SK-N-SH (cell line): ENCODE measurements at regions not wholly inside any gene's neighbourhood (a gene's known extent, or its start where the extent isn't known, plus 50 kb on each side); places are given as distances from the start of the nearest gene placed in this dataset.

ENCODE experiments used
- CTCF ChIA-PET: fragments of 300-600, 350-600 bp; formaldehyde crosslinking; extraction: SDS; loops from one replicate; lab custom pipeline; 2021; lab: Yijun Ruan, JAX
- POLR2A ChIA-PET: fragments of 350-600 bp; sonication (Branson Sonifier 250); formaldehyde crosslinking; extraction: SDS; loops from one replicate; lab custom pipeline; 2020; ENCODE audit warnings: antibody characterized with exemption, inconsistent platforms; lab: Yijun Ruan, JAX
- DNase-seq: peaks from one replicate; pipeline ENCODE4 v3.0.0; 2012
- H2AFZ ChIP-seq: fragments of 200-600 bp; sonication (generic); 2 replicates; pipeline ENCODE4 v1.8.1; 2016; ENCODE audit warnings: antibody characterized with exemption, mild to moderate bottlenecking, low read depth
- H3F3A ChIP-seq: fragments of 200-600 bp; sonication (generic); replicated peaks from 2 replicates; pipeline ENCODE3; 2016; ENCODE audit warnings: antibody characterized with exemption, mild to moderate bottlenecking; ENCODE audit not compliant: insufficient read depth
- H3K27ac ChIP-seq, 2 experiments: fragments of 200-500 bp in 1 of 2; fragments of 200-600 bp in 1 of 2; sonication (Bioruptor generic) in 1 of 2; sonication (generic), shearing (Covaris generic) in 1 of 2; 2 replicates each; pipeline versions ENCODE4 v1.5.1 to v1.6.1; 2014 to 2016; ENCODE audit warnings: low read depth in 2 of 2, inconsistent platforms in 1 of 2, low read length in 1 of 2, mild to moderate bottlenecking in 1 of 2, mixed read lengths in 1 of 2
- H3K27me3 ChIP-seq: fragments of 200-600 bp; sonication (generic), shearing (Covaris generic); 2 replicates; pipeline ENCODE4 v1.6.1; 2016; ENCODE audit warnings: mixed run types; ENCODE audit not compliant: insufficient read depth
- H3K36me3 ChIP-seq, 2 experiments: fragments of 200-500 bp in 1 of 2; fragments of 200-600 bp in 1 of 2; sonication (Bioruptor generic) in 1 of 2; sonication (generic) in 1 of 2; replicated peaks in 1 of 2; 2 replicates each; pipeline versions ENCODE3 to v1.5.1; 2014 to 2016; ENCODE audit warnings: low read length in 1 of 2, mild to moderate bottlenecking in 1 of 2; ENCODE audit not compliant: insufficient read depth in 2 of 2, control insufficient read depth in 1 of 2
- H3K4me1 ChIP-seq, 2 experiments: fragments of 200-500 bp in 1 of 2; fragments of 200-600 bp in 1 of 2; sonication (Bioruptor generic) in 1 of 2; sonication (generic), shearing (Covaris generic) in 1 of 2; 2 replicates each; pipeline versions ENCODE4 v1.5.1 to v1.6.1; 2014 to 2016; ENCODE audit warnings: low read depth in 1 of 2, low read length in 1 of 2, mixed run types in 1 of 2; ENCODE audit not compliant: insufficient read depth in 2 of 2, control insufficient read depth in 1 of 2
- H3K4me2 ChIP-seq: fragments of 200-600 bp; sonication (generic), shearing (Covaris generic); 2 replicates; pipeline ENCODE4 v1.6.1; 2017; ENCODE audit warnings: mixed run types
- H3K4me3 ChIP-seq, 2 experiments: fragments of 200-500 bp in 1 of 2; fragments of 200-600 bp in 1 of 2; sonication (Bioruptor generic) in 1 of 2; sonication (generic), shearing (Covaris generic) in 1 of 2; 2 replicates each; pipeline versions ENCODE4 v1.5.1 to v1.8.1; 2014 to 2016; ENCODE audit warnings: low read depth in 2 of 2, inconsistent platforms in 1 of 2, low read length in 1 of 2, mild to moderate bottlenecking in 1 of 2, mixed read lengths in 1 of 2, moderate library complexity in 1 of 2
- H3K79me2 ChIP-seq: fragments of 200-600 bp; sonication (generic); 2 replicates; pipeline ENCODE4 v1.8.1; 2017; ENCODE audit warnings: mild to moderate bottlenecking; ENCODE audit not compliant: insufficient read depth
- H3K9ac ChIP-seq: fragments of 200-600 bp; sonication (generic); 2 replicates; pipeline ENCODE4 v1.6.1; 2017; ENCODE audit warnings: mixed run types
- H3K9me2 ChIP-seq: fragments of 200-600 bp; sonication (generic); 2 replicates; pipeline ENCODE4 v1.6.1; 2017; ENCODE audit warnings: mixed run types
- H3K9me3 ChIP-seq: fragments of 200-600 bp; sonication (generic); 2 replicates; pipeline ENCODE4 v1.6.1; 2017; ENCODE audit warnings: mixed run types, mild to moderate bottlenecking, moderate library complexity
- H4K20me1 ChIP-seq: fragments of 200-600 bp; sonication (generic); 2 replicates; pipeline ENCODE4 v1.6.1; 2017; ENCODE audit warnings: mild to moderate bottlenecking, mixed run types; ENCODE audit not compliant: insufficient read depth
- ELF1 ChIP-seq: IDR thresholded peaks from 2 replicates; pipeline ENCODE4 v1.4.0; 2012
- EP300 ChIP-seq, 2 experiments: IDR thresholded peaks; 2 replicates each; pipeline versions ENCODE4 v1.4.0 to v1.6.1; 2012; ENCODE audit warnings: borderline replicate concordance in 1 of 2, low read depth in 1 of 2, low read length in 1 of 2
- EZH2phosphoT487 ChIP-seq: fragments of 200-600 bp; sonication (generic); IDR thresholded peaks from 2 replicates; pipeline ENCODE4 v1.6.1; 2017; ENCODE audit warnings: low read depth, mixed run types, mild to moderate bottlenecking, antibody characterized with exemption, moderate library complexity, borderline replicate concordance
- FOXM1 ChIP-seq: IDR thresholded peaks from 2 replicates; pipeline ENCODE4 v1.4.0; 2012; ENCODE audit warnings: low read depth, mild to moderate bottlenecking
- GABPA ChIP-seq: IDR thresholded peaks from 2 replicates; pipeline ENCODE4 v1.4.0; 2012; ENCODE audit warnings: low read depth, mild to moderate bottlenecking
- GATA2 ChIP-seq: sonication (generic); formaldehyde crosslinking; IDR thresholded peaks from 2 replicates; pipeline ENCODE4 v1.5.0; 2020; ENCODE audit warnings: mild to moderate bottlenecking, missing genetic modification reagents
- IRF3 ChIP-seq: fragments of 150-350 bp; IDR thresholded peaks from 2 replicates; pipeline ENCODE4 v1.6.1; 2016; ENCODE audit warnings: mild to moderate bottlenecking, low read depth, low read length
- JUND ChIP-seq: IDR thresholded peaks from 2 replicates; pipeline ENCODE4 v1.4.0; 2012
- NFIC ChIP-seq: IDR thresholded peaks from 2 replicates; pipeline ENCODE4 v1.4.0; 2012; ENCODE audit warnings: borderline replicate concordance
- RAD21 ChIP-seq: IDR thresholded peaks from 2 replicates; pipeline ENCODE4 v1.6.1; 2012; ENCODE audit warnings: mild to moderate bottlenecking, low read length
- RCOR1 ChIP-seq: fragments of 150-350 bp; IDR thresholded peaks from 2 replicates; pipeline ENCODE4 v1.6.1; 2017; ENCODE audit warnings: antibody characterized with exemption, low read length
- REST ChIP-seq: IDR thresholded peaks from 2 replicates; pipeline ENCODE4 v1.6.1; 2012; ENCODE audit warnings: mild to moderate bottlenecking, low read depth, low read length, moderate library complexity
- RFX5 ChIP-seq: IDR thresholded peaks from 2 replicates; pipeline ENCODE4 v1.6.1; 2012; ENCODE audit warnings: mild to moderate bottlenecking, improper control_type of control experiment, low read length
- SIN3A ChIP-seq: IDR thresholded peaks from 2 replicates; pipeline ENCODE4 v1.6.1; 2012; ENCODE audit warnings: low read depth, mild to moderate bottlenecking, low read length, moderate library complexity, borderline replicate concordance
- SMC3 ChIP-seq: IDR thresholded peaks from 2 replicates; pipeline ENCODE4 v1.6.1; 2012; ENCODE audit warnings: low read depth, low read length, improper control_type of control experiment
- TAF1 ChIP-seq: IDR thresholded peaks from 2 replicates; pipeline ENCODE4 v1.6.1; 2012; ENCODE audit warnings: low read depth, mild to moderate bottlenecking, low read length, moderate library complexity, borderline replicate concordance
- whole genome bisulfite sequencing: methylation state at CpG from one replicate; pipeline ENCODE4 v1.1.6; 2017; ENCODE audit warnings: low lambda C conversion rate; 5-methylcytosine and 5-hydroxymethylcytosine counted together
- TF ChIP-seq, protein P1 (sequence below): IDR thresholded peaks from 2 replicates; pipeline ENCODE4 v1.4.0; 2012; ENCODE audit warnings: low read depth, borderline replicate concordance

GRCh38 chr1:13967707-13968106 lies 267.7 kb downstream of the PRDM2 start:
- H3K4me2 ChIP-seq: no peak overlapping the region
- CTCF ChIA-PET: no interaction called here
- H3K27ac ChIP-seq: no peak overlapping the region
- POLR2A ChIA-PET: no interaction called here
- 0% methylated on average over 2 of the region's 4 CpGs for WGBS
- H3K36me3 ChIP-seq: no peaks in the 10 kb centered on the region
- no peaks in the 10 kb centered on the region for H3F3A ChIP-seq
- no peaks in the 10 kb centered on the region for H3K27me3 ChIP-seq
- DNase-seq: no peak
- H3K9me3 ChIP-seq: no peaks in the 10 kb centered on the region
- TF ChIP-seq REST: no peak
- TF ChIP-seq ELF1: no peak
- no peak for TF ChIP-seq SIN3A
- no peak for TF ChIP-seq SMC3
- TF ChIP-seq RFX5: no peak
- TF ChIP-seq EP300 (IDR thresholded peaks at IDR 0.05; ENCODE audit: borderline replicate concordance in 1 of 2, low read depth in 1 of 2, low read length in 1 of 2): no peak
- no peak for TF ChIP-seq JUND
- no peak for TF ChIP-seq FOXM1
- no peak for TF ChIP-seq IRF3
- TF ChIP-seq, protein P1, sequence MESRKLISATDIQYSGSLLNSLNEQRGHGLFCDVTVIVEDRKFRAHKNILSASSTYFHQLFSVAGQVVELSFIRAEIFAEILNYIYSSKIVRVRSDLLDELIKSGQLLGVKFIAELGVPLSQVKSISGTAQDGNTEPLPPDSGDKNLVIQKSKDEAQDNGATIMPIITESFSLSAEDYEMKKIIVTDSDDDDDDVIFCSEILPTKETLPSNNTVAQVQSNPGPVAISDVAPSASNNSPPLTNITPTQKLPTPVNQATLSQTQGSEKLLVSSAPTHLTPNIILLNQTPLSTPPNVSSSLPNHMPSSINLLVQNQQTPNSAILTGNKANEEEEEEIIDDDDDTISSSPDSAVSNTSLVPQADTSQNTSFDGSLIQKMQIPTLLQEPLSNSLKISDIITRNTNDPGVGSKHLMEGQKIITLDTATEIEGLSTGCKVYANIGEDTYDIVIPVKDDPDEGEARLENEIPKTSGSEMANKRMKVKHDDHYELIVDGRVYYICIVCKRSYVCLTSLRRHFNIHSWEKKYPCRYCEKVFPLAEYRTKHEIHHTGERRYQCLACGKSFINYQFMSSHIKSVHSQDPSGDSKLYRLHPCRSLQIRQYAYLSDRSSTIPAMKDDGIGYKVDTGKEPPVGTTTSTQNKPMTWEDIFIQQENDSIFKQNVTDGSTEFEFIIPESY: no peak
- TF ChIP-seq RAD21: no peak
- TF ChIP-seq EZH2phosphoT487: no peak
- no peaks in the 10 kb centered on the region for H3K79me2 ChIP-seq
- H2AFZ ChIP-seq: no peak overlapping the region
- H3K9ac ChIP-seq: no peak overlapping the region
- no peaks in the 10 kb centered on the region for H4K20me1 ChIP-seq
- H3K4me1 ChIP-seq: no peaks in the 10 kb centered on the region
- no peak overlapping the region for H3K4me3 ChIP-seq
- no peaks in the 10 kb centered on the region for H3K9me2 ChIP-seq

DNA sequence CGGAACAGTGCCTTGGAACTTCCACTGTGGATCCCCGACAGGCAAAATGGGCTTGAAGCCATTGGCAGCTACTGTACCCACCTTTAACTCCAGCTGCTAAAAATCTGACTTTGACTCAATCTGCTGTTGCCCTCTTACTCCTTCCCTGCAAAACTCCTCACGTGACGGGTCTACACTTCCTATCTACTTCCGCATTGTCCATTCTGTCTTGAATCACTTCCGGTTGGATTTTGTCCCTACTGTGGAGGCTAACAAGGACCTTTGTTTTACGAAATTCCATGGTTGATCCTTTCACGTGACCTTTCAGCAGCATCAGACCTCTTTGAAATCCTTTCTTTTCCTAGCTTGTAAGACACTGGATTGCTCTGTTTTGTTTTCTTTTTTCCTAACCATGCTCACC lies 268.4 kb downstream of the PRDM2 start:
- Histone ChIP-seq H3K4me3 (no peak overlapping the region), H2AFZ (no peak overlapping the region), H3K9me3 (no peaks in the 10 kb centered on the region), H3K9me2 (no peaks in the 10 kb centered on the region), H3K36me3 (no peaks in the 10 kb centered on the region), H3K9ac (no peak overlapping the region), H3K4me1 (no peaks in the 10 kb centered on the region), H3K79me2 (no peaks in the 10 kb centered on the region), H3K27ac (no peak overlapping the region), H3K4me2 (no peak overlapping the region), H3F3A (no peaks in the 10 kb centered on the region), H3K27me3 (no peaks in the 10 kb centered on the region), H4K20me1 (no peaks in the 10 kb centered on the region)
- 6% methylated on average over 8 of the region's 8 CpGs for WGBS
- TF ChIP-seq GATA2 (CRISPR knock-in tag): no peak
- TF ChIP-seq RCOR1: no peak
- TF ChIP-seq EP300 (IDR thresholded peaks at IDR 0.05; ENCODE audit: borderline replicate concordance in 1 of 2, low read depth in 1 of 2, low read length in 1 of 2): no peak
- no peak for TF ChIP-seq TAF1
- no peak for TF ChIP-seq NFIC
- TF ChIP-seq SIN3A: no peak
- no peak for TF ChIP-seq GABPA
- TF ChIP-seq SMC3: no peak
- no peak for TF ChIP-seq IRF3
- no peak for DNase-seq
- POLR2A ChIA-PET: no interaction called here
- CTCF ChIA-PET: no interaction called here
